Stomach (tissue), 4 donors: ENCODE measurements at regions not wholly inside any gene's neighbourhood (a gene's known extent, or its start where the extent isn't known, plus 50 kb on each side); places are given as distances from the start of the nearest gene placed in this dataset.
"Not testable (repeated sequence)": the region's sequence is repeated elsewhere in the genome, so short reads cannot be mapped to it uniquely, and the experiment has no call there.

Experiments used
- POLR2AphosphoS5 ChIP-seq, 3 donors: sonication (generic); formaldehyde crosslinking; IDR thresholded peaks; one replicate each; pipeline ENCODE4 v1.6.1; 2016; ENCODE audit warnings: antibody characterized with exemption in 3 of 3
- TF ChIP-seq, protein P1 (sequence below), 7 experiments: fragments of 450-650 bp in 4 of 7; fragments of 200-600 bp in 3 of 7; sonication (generic) in 3 of 7; IDR thresholded peaks; one replicate each; pipeline ENCODE4 v1.5.1; 2016 to 2019; ENCODE audit warnings: antibody characterized with exemption in 7 of 7, control low read depth in 2 of 7, mild to moderate bottlenecking in 1 of 7

DNA sequence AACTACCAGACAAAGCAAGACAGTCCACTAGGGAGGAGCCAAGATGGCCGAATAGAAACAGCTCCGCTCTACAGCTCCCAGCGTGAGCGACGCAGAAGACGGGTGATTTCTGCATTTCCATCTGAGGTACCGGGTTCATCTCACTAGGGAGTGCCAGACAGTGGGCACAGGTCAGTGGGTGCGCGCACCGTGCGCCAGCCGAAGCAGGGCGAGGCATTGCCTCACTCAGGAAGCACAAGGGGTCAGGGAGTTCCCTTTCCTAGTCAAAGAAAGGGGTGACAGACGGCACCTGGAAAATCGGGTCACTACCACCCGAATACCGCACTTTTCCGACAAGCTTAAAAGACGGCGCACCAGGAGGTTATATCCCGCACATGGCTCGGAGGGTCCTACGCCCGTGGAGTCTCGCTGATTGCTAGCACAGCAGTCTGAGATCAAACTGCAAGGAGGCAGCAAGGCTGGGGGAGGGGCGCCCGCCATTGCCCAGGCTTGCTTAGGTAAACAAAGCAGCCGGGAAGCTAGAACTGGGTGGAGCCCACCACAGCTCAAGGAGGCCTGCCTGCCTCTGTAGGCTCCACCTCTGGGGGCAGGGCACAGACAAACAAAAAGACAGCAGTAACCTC lies 90.6 kb upstream of the CAV2 start:
- TF ChIP-seq, protein P1, sequence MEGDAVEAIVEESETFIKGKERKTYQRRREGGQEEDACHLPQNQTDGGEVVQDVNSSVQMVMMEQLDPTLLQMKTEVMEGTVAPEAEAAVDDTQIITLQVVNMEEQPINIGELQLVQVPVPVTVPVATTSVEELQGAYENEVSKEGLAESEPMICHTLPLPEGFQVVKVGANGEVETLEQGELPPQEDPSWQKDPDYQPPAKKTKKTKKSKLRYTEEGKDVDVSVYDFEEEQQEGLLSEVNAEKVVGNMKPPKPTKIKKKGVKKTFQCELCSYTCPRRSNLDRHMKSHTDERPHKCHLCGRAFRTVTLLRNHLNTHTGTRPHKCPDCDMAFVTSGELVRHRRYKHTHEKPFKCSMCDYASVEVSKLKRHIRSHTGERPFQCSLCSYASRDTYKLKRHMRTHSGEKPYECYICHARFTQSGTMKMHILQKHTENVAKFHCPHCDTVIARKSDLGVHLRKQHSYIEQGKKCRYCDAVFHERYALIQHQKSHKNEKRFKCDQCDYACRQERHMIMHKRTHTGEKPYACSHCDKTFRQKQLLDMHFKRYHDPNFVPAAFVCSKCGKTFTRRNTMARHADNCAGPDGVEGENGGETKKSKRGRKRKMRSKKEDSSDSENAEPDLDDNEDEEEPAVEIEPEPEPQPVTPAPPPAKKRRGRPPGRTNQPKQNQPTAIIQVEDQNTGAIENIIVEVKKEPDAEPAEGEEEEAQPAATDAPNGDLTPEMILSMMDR (IDR thresholded peaks at IDR 0.05): not testable (repeated sequence)
- not testable (repeated sequence) for TF ChIP-seq POLR2AphosphoS5 (IDR thresholded peaks at IDR 0.05)
